ENCODE measurements at regions not wholly inside any gene's neighbourhood (a gene's known extent, or its start where the extent isn't known, plus 50 kb on each side); places are given as distances from the start of the nearest gene placed in this dataset.

DNA sequence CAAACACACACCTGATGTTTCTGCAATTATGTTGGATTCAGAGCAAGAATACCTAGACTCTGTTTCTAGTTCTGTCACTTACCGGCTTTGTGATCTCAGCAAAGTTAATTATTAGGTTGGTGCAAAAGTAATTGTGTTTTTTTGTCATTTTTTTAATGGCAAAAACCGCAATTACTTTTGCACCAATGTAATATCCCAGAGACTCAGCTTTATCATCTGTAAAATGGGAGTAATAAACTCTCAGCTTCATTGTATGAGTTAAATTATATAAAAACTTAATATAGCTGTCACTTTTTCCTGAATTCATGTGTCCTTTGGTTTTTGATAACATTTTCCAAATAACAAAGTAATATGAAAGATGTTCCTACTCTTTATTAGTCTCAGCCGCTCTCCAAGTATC lies 251.7 kb downstream of the TRIB2 start:
- TF ChIP-seq ZBTB8A (tag by site-specific recombination; IDR thresholded peaks at IDR 0.05) (no peak), REST (tag by site-specific recombination; IDR thresholded peaks at IDR 0.05) (no peak)
